ENCODE measurements at regions not wholly inside any gene's neighbourhood (a gene's known extent, or its start where the extent isn't known, plus 50 kb on each side); places are given as distances from the start of the nearest gene placed in this dataset.
"Not testable (repeated sequence)": the region's sequence is repeated elsewhere in the genome, so short reads cannot be mapped to it uniquely, and the experiment has no call there.

GRCh38 chr7:93711926-93712325 is 137.4 kb upstream of the CALCR start:
- DNase-seq (ENCODE audit: low read depth, low spot score) (no peak), FAIRE-seq (no peak)
- H3K27ac ChIP-seq (ENCODE audit: control insufficient read depth, insufficient read depth, low read length), result no peak overlapping the region
- no peaks in the 10 kb centered on the region for H4K20me1 ChIP-seq (ENCODE audit: control insufficient read depth, extremely low read depth, insufficient read depth, low read length)
- no peak overlapping the region for H2AFZ ChIP-seq (ENCODE audit: control insufficient read depth, low read length)
- no peaks in the 10 kb centered on the region for H3K9me1 ChIP-seq (ENCODE audit: control insufficient read depth, extremely low read depth, insufficient read depth, low read length)
- no peaks in the 10 kb centered on the region for H3K36me3 ChIP-seq (ENCODE audit: control insufficient read depth in 2 of 2, extremely low read depth in 1 of 2, insufficient read depth in 2 of 2, low read length in 2 of 2)
- H3K9me3 ChIP-seq (ENCODE audit: control insufficient read depth, low read depth, low read length), result no peaks in the 10 kb centered on the region
- peaks cover 9% of the 10 kb centered on the region for H3K27me3 ChIP-seq (ENCODE audit: control insufficient read depth, extremely low read depth, insufficient read depth, low read length)
- dilution Hi-C loops (cut with MboI; ENCODE audit: extremely low pct_ligation_motif_present, low sequenced_read_pairs), result no loop called here
- H3K4me3 ChIP-seq (ENCODE audit: control insufficient read depth in 2 of 3, extremely low read depth in 1 of 3, insufficient read depth in 2 of 3, low read depth in 1 of 3, low read length in 3 of 3), result no peak overlapping the region
- no peak overlapping the region for H3K9ac ChIP-seq (ENCODE audit: control insufficient read depth, extremely low read depth, insufficient read depth, low read length)
- no peak overlapping the region for H3K4me2 ChIP-seq (ENCODE audit: control insufficient read depth, extremely low read depth, insufficient read depth, low read depth, low read length)
- TF ChIP-seq CTCF (optimal IDR thresholded peaks at IDR 0.05 in 1 of 3, IDR thresholded peaks at IDR 0.05 in 1 of 3, conservative IDR thresholded peaks at IDR 0.05 in 1 of 3; ENCODE audit: extremely low read depth in 1 of 3, insufficient read depth in 2 of 3, low read length in 3 of 3) (no peak), EZH2 (IDR thresholded peaks at IDR 0.05; ENCODE audit: low read length) (no peak)
- no peaks in the 10 kb centered on the region for H3K79me2 ChIP-seq (ENCODE audit: control insufficient read depth, insufficient read depth, low read length)
- H3K4me1 ChIP-seq (ENCODE audit: control insufficient read depth, extremely low read depth, insufficient read depth, low read length), result peaks cover 2% of the 10 kb centered on the region

GRCh38 chr7:93708255-93708654 is 133.7 kb upstream of the CALCR start:
- peaks cover 10% of the 10 kb centered on the region for H3K27me3 ChIP-seq (ENCODE audit: control insufficient read depth, extremely low read depth, insufficient read depth, low read length)
- H4K20me1 ChIP-seq (ENCODE audit: control insufficient read depth, extremely low read depth, insufficient read depth, low read length); DNase-seq (ENCODE audit: low read depth, low spot score); FAIRE-seq; dilution Hi-C loops (cut with MboI; ENCODE audit: extremely low pct_ligation_motif_present, low sequenced_read_pairs); H3K4me3 ChIP-seq (ENCODE audit: control insufficient read depth in 2 of 3, extremely low read depth in 1 of 3, insufficient read depth in 2 of 3, low read depth in 1 of 3, low read length in 3 of 3); H2AFZ ChIP-seq (ENCODE audit: control insufficient read depth, low read length); H3K27ac ChIP-seq (ENCODE audit: control insufficient read depth, insufficient read depth, low read length); H3K9ac ChIP-seq (ENCODE audit: control insufficient read depth, extremely low read depth, insufficient read depth, low read length); H3K4me1 ChIP-seq (ENCODE audit: control insufficient read depth, extremely low read depth, insufficient read depth, low read length); H3K36me3 ChIP-seq (ENCODE audit: control insufficient read depth in 2 of 2, extremely low read depth in 1 of 2, insufficient read depth in 2 of 2, low read length in 2 of 2); H3K9me3 ChIP-seq (ENCODE audit: control insufficient read depth, low read depth, low read length); H3K9me1 ChIP-seq (ENCODE audit: control insufficient read depth, extremely low read depth, insufficient read depth, low read length); H3K4me2 ChIP-seq (ENCODE audit: control insufficient read depth, extremely low read depth, insufficient read depth, low read depth, low read length); H3K79me2 ChIP-seq (ENCODE audit: control insufficient read depth, insufficient read depth, low read length): not testable (repeated sequence)

- Histone ChIP-seq H3K36me3 (ENCODE audit: control insufficient read depth in 2 of 2, extremely low read depth in 1 of 2, insufficient read depth in 2 of 2, low read length in 2 of 2) (no peaks in the 10 kb centered on the region), H3K79me2 (ENCODE audit: control insufficient read depth, insufficient read depth, low read length) (no peaks in the 10 kb centered on the region), H3K27me3 (ENCODE audit: control insufficient read depth, extremely low read depth, insufficient read depth, low read length) (peaks cover 9% of the 10 kb centered on the region), H3K9ac (ENCODE audit: control insufficient read depth, extremely low read depth, insufficient read depth, low read length) (no peak overlapping the region), H3K4me3 (ENCODE audit: control insufficient read depth in 2 of 3, extremely low read depth in 1 of 3, insufficient read depth in 2 of 3, low read depth in 1 of 3, low read length in 3 of 3) (no peak overlapping the region), H2AFZ (ENCODE audit: control insufficient read depth, low read length) (no peak overlapping the region), H3K27ac (ENCODE audit: control insufficient read depth, insufficient read depth, low read length) (no peak overlapping the region), H3K4me1 (ENCODE audit: control insufficient read depth, extremely low read depth, insufficient read depth, low read length) (no peaks in the 10 kb centered on the region), H3K9me1 (ENCODE audit: control insufficient read depth, extremely low read depth, insufficient read depth, low read length) (no peaks in the 10 kb centered on the region), H3K9me3 (ENCODE audit: control insufficient read depth, low read depth, low read length) (no peaks in the 10 kb centered on the region), H3K4me2 (ENCODE audit: control insufficient read depth, extremely low read depth, insufficient read depth, low read depth, low read length) (no peak overlapping the region), H4K20me1 (ENCODE audit: control insufficient read depth, extremely low read depth, insufficient read depth, low read length) (no peaks in the 10 kb centered on the region)
- FAIRE-seq, result no peak
- TF ChIP-seq EZH2 (IDR thresholded peaks at IDR 0.05; ENCODE audit: low read length) (no peak), CTCF (optimal IDR thresholded peaks at IDR 0.05 in 1 of 3, IDR thresholded peaks at IDR 0.05 in 1 of 3, conservative IDR thresholded peaks at IDR 0.05 in 1 of 3; ENCODE audit: extremely low read depth in 1 of 3, insufficient read depth in 2 of 3, low read length in 3 of 3) (no peak)
- DNase-seq (ENCODE audit: low read depth, low spot score), result no peak
- dilution Hi-C loops (cut with MboI; ENCODE audit: extremely low pct_ligation_motif_present, low sequenced_read_pairs), result no loop called here
Measured at GRCh38 chr7:93707249-93707648, 132.7 kb upstream of the CALCR start.

GRCh38 chr7:93706162-93706561 is 131.6 kb upstream of the CALCR start:
- DNase-seq (ENCODE audit: low read depth, low spot score); H3K9ac ChIP-seq (ENCODE audit: control insufficient read depth, extremely low read depth, insufficient read depth, low read length); H3K27ac ChIP-seq (ENCODE audit: control insufficient read depth, insufficient read depth, low read length); H3K9me3 ChIP-seq (ENCODE audit: control insufficient read depth, low read depth, low read length); H3K9me1 ChIP-seq (ENCODE audit: control insufficient read depth, extremely low read depth, insufficient read depth, low read length); H3K36me3 ChIP-seq (ENCODE audit: control insufficient read depth in 2 of 2, extremely low read depth in 1 of 2, insufficient read depth in 2 of 2, low read length in 2 of 2); H4K20me1 ChIP-seq (ENCODE audit: control insufficient read depth, extremely low read depth, insufficient read depth, low read length); H2AFZ ChIP-seq (ENCODE audit: control insufficient read depth, low read length); H3K4me1 ChIP-seq (ENCODE audit: control insufficient read depth, extremely low read depth, insufficient read depth, low read length); dilution Hi-C loops (cut with MboI; ENCODE audit: extremely low pct_ligation_motif_present, low sequenced_read_pairs); FAIRE-seq; H3K27me3 ChIP-seq (ENCODE audit: control insufficient read depth, extremely low read depth, insufficient read depth, low read length); H3K4me3 ChIP-seq (ENCODE audit: control insufficient read depth in 2 of 3, extremely low read depth in 1 of 3, insufficient read depth in 2 of 3, low read depth in 1 of 3, low read length in 3 of 3); H3K79me2 ChIP-seq (ENCODE audit: control insufficient read depth, insufficient read depth, low read length); H3K4me2 ChIP-seq (ENCODE audit: control insufficient read depth, extremely low read depth, insufficient read depth, low read depth, low read length): not testable (repeated sequence)

All from keratinocyte (primary cell).